Astrocyte (in vitro differentiated cells and primary cell): ENCODE measurements at regions not wholly inside any gene's neighbourhood (a gene's known extent, or its start where the extent isn't known, plus 50 kb on each side); places are given as distances from the start of the nearest gene placed in this dataset.

ENCODE experiments used
- CTCF ChIP-seq: IDR thresholded peaks from 2 replicates; pipeline ENCODE4 v1.5.1; 2011; ENCODE audit warnings: low read depth, mild to moderate bottlenecking, inconsistent platforms, low read length, moderate library complexity; ENCODE audit not compliant: insufficient read depth
- EZH2 ChIP-seq: IDR thresholded peaks from 2 replicates; pipeline ENCODE4 v1.6.1; 2012; ENCODE audit warnings: mild to moderate bottlenecking, low read length, inconsistent platforms; ENCODE audit not compliant: insufficient read depth

GRCh38 chr12:19893514-19893913 lies 454.2 kb downstream of the AEBP2 start:
- TF ChIP-seq CTCF, result no peak
- no peak for TF ChIP-seq EZH2
